ENCODE measurements at regions not wholly inside any gene's neighbourhood (a gene's known extent, or its start where the extent isn't known, plus 50 kb on each side); places are given as distances from the start of the nearest gene placed in this dataset.

- peak; percentile 58 for FAIRE-seq
- H3K27me3 ChIP-seq (ENCODE audit: insufficient read depth, low read length) = no peaks in the 10 kb centered on the region
- no peak overlapping the region for H2AFZ ChIP-seq (ENCODE audit: low read depth, low read length)
- no peaks in the 10 kb centered on the region for H3K36me3 ChIP-seq (ENCODE audit: insufficient read depth, low read length)
- H3K27ac ChIP-seq (ENCODE audit: low read depth, low read length) = peak overlapping the region; percentile 14
- H3K36me3 Mint-ChIP-seq (ENCODE audit: low read depth, unreplicated experiment) = no peaks in the 10 kb centered on the region
- TF ChIP-seq EZH2 (IDR thresholded peaks at IDR 0.05; ENCODE audit: insufficient read depth, low read length) = no peak
- TF ChIP-seq CTCF (IDR thresholded peaks at IDR 0.05; ENCODE audit: insufficient read depth, low read depth, low read length) = no peak
- H3K79me2 ChIP-seq (ENCODE audit: insufficient read depth, low read length) = no peaks in the 10 kb centered on the region
- no peak overlapping the region for H3K9ac ChIP-seq (ENCODE audit: low read length)
- DNase-seq (ENCODE audit: low read depth) = peak; percentile 81
- H3K4me2 ChIP-seq (ENCODE audit: low read length) = peak overlapping the region; percentile 47
- H3K27me3 Mint-ChIP-seq (ENCODE audit: low read depth, unreplicated experiment) = no peaks in the 10 kb centered on the region
- H3K4me3 Mint-ChIP-seq (ENCODE audit: unreplicated experiment) = no peak overlapping the region
- H3K9me3 Mint-ChIP-seq (ENCODE audit: unreplicated experiment) = no peaks in the 10 kb centered on the region
- H3K9me3 ChIP-seq (ENCODE audit: insufficient read depth, low read depth, low read length) = no peaks in the 10 kb centered on the region
- H3K4me3 ChIP-seq (ENCODE audit: insufficient read depth, low read depth, low read length) = no peak overlapping the region
- H3K4me1 Mint-ChIP-seq (ENCODE audit: low read depth, unreplicated experiment) = peaks cover 39% of the 10 kb centered on the region
- H3K27ac Mint-ChIP-seq (ENCODE audit: unreplicated experiment) = peak overlapping the region; percentile 86
- peaks cover 32% of the 10 kb centered on the region for H3K4me1 ChIP-seq (ENCODE audit: insufficient read depth, low read length)
- H4K20me1 ChIP-seq (ENCODE audit: insufficient read depth, low read length) = no peaks in the 10 kb centered on the region
Observed at GRCh38 chr4:141807103-141807891, 170.9 kb downstream of the IL15 start.

DNA sequence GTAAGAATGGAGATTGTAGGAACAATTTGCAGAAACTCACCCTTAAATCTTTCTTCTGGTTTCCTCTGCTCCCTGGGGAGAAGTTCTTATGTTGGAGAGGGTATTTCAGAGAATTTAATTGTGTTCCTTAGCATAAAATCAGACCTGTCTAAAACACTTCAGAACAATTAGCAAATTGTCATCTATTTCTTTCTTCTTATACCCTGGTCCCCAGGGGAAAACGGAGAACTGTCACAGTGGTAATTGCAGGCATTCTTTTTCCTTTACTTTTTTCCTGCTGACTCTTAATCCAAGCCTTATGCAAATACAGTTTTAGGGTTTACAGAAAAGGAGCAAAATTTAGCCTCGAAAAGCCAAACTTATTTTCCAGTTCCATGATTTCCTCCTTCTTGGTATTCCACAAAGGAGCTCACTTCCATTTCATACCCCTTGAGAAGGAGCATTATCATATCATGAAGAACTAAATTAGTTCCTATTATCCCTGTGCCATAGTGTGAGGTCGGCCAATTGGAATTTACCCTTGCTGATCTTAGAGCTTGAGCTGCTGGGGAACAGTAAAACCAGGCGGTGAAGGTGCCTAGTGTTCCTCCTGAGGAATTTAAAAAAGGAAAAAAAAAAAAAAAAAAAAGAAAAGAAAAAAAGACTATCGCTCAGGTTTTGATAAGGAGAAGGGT, 173.8 kb downstream of the IL15 start:
- Mint-ChIP-seq H3K4me3 (ENCODE audit: unreplicated experiment) (no peak overlapping the region), H3K4me1 (ENCODE audit: low read depth, unreplicated experiment) (peaks cover 28% of the 10 kb centered on the region), H3K36me3 (ENCODE audit: low read depth, unreplicated experiment) (no peaks in the 10 kb centered on the region), H3K27me3 (ENCODE audit: low read depth, unreplicated experiment) (no peaks in the 10 kb centered on the region), H3K9me3 (ENCODE audit: unreplicated experiment) (no peaks in the 10 kb centered on the region), H3K27ac (ENCODE audit: unreplicated experiment) (peak overlapping the region; percentile 15)
- no peak overlapping the region for H3K9ac ChIP-seq (ENCODE audit: low read length)
- no peak for TF ChIP-seq CTCF (IDR thresholded peaks at IDR 0.05; ENCODE audit: insufficient read depth, low read depth, low read length)
- TF ChIP-seq EZH2 (IDR thresholded peaks at IDR 0.05; ENCODE audit: insufficient read depth, low read length) = no peak
- H4K20me1 ChIP-seq (ENCODE audit: insufficient read depth, low read length) = no peaks in the 10 kb centered on the region
- no peak overlapping the region for H2AFZ ChIP-seq (ENCODE audit: low read depth, low read length)
- DNase-seq (ENCODE audit: low read depth) = no peak
- FAIRE-seq = no peak
- no peaks in the 10 kb centered on the region for H3K27me3 ChIP-seq (ENCODE audit: insufficient read depth, low read length)
- H3K4me1 ChIP-seq (ENCODE audit: insufficient read depth, low read length) = peaks cover 22% of the 10 kb centered on the region
- H3K79me2 ChIP-seq (ENCODE audit: insufficient read depth, low read length) = no peaks in the 10 kb centered on the region
- H3K4me2 ChIP-seq (ENCODE audit: low read length) = peak overlapping the region; percentile 23
- H3K36me3 ChIP-seq (ENCODE audit: insufficient read depth, low read length) = no peaks in the 10 kb centered on the region
- no peak overlapping the region for H3K4me3 ChIP-seq (ENCODE audit: insufficient read depth, low read depth, low read length)
- H3K27ac ChIP-seq (ENCODE audit: low read depth, low read length) = peak overlapping the region; percentile 65
- H3K9me3 ChIP-seq (ENCODE audit: insufficient read depth, low read depth, low read length) = no peaks in the 10 kb centered on the region

All from astrocyte (in vitro differentiated cells and primary cell).